SK-MEL-5 (cell line): ENCODE measurements at regions not wholly inside any gene's neighbourhood (a gene's known extent, or its start where the extent isn't known, plus 50 kb on each side); places are given as distances from the start of the nearest gene placed in this dataset.

Source experiments
- DNase-seq: peaks from one replicate; pipeline ENCODE4 v3.0.0-alpha.2; 2016; ENCODE audit warnings: low read depth, low spot score
- in situ Hi-C: cut with HindIII; loops from 2 replicates; pipeline ENCODE4 v1.10.0; 2016; ENCODE audit warnings: low sequenced_read_pairs, high pct_unique_total_duplicates, low pct_unique_long_range_greater_than_20kb

DNA sequence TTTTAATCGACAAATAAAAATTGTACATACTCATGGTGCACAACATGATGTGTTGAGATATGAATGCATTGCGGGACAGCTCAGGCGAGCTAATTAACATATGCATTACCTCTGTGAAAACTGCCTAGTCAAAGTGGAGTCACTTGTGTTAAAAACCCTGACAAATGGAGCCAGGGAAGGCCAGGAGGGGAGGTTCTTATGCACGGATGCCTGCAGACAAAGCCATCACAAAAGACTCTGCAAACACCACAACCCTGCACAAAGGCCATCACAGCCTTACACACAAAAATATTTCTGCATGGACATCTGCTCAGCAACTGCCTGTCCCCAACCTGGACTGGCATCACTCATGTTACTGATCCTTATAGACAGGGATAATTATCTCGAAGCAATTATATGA lies 204.4 kb upstream of the AJAP1 start:
- in situ Hi-C loops, result no loop called here
- no peak for DNase-seq

GRCh38 chr1:4452701-4453100 lies 201.7 kb upstream of the AJAP1 start:
- DNase-seq, result no peak
- in situ Hi-C loops, result no loop called here

DNA sequence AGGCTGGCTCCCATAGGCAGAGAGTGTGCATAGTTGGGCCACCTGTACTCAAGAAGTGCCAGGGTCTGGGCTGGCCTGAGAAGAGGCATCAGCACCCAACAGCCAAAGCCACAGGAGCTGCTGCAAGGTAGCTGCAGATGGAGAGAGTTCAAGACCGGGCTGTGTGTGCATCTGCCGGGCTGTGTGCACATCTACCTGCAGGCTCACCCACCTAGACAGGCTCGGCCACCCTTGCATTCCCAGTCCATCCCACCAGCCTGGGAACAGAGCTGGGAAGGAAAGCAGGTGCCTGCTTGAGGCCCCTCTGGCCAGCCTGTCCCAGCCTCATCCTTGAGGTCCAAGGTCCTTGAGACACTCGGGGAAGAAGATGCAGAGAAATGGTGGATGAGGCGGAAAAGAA lies 194.4 kb upstream of the AJAP1 start:
- no peak for DNase-seq
- in situ Hi-C loops, result no loop called here

DNA sequence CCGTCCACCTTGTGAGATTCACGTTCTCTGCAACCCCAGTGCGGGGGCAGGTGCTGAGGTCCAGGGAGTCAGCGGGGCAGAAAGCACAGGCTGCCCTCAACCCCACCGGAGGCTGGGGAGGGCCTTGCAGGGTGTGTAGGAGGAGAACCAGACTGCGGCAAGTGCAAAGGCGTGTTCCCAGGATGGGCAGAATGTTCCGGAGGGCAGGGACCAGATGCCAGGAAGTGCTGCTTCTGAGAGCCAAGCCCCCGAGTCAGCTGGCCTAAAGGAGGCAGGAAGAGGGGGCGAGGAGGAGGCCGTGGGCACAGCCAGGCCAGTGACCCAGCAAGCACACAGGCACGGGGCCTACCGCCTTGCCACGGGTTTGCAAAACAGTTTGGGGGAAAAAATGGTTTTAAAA lies 193.8 kb upstream of the AJAP1 start:
- no peak for DNase-seq
- in situ Hi-C loops, result no loop called here

- in situ Hi-C loops, result no loop called here
Observed at GRCh38 chr1:4461726-4462290, 192.6 kb upstream of the AJAP1 start.

DNA sequence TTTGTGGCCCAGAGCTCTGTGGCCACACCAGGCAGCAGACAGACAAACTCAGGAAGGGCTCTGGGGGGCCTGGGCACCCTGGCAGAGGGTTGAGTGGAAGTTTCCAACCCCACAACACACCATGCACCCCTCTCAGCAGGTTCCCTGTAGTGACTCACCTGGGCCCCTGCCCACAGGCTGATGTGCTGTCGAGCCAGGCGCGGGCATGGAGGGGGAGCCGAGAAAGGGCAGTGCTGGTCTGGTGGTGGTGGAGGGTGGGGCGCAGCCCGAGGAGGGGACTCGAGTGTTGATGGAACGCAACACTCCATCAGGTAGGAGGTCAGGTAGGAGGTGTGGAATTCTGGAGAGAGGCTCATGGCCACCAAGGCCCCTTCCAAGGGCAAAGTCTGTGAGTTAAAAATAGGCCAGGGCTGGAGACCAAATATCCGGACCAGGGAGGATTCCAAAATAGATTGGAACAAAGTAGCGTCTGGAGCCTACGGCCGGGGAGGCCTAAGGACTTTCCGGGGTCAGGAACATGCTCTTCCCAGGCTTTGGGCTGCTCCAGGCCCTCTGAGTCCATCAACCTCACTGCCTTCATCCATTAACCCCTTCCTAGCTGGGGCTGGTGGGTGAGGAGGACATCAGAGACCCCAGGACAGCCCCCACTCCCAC lies 191.5 kb upstream of the AJAP1 start:
- no peak for DNase-seq
- in situ Hi-C loops, result no loop called here

More at GRCh38 chr1:4461726-4462290, 192.6 kb upstream of the AJAP1 start:
- no peak for DNase-seq

DNA sequence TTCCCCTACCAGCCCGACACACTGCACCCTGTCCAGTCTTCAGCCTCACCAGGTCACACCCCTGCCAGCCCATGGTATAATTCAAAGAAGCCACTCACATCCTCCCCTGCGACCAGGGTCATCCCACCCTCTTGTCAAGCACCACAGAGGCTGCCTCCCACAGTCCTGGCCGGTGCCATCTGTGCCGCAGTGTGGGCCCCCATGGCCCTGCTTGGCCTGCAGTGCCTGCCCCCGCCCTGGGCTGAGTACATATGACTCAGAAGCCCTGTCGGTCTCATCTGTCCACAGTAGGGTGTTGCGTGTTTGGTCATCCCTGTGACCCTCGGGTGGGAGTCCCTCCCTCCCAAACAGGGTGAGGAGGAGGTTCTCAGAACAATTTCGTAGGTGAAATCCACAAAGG lies 190.8 kb upstream of the AJAP1 start:
- no peak for DNase-seq
- in situ Hi-C loops, result no loop called here

DNA sequence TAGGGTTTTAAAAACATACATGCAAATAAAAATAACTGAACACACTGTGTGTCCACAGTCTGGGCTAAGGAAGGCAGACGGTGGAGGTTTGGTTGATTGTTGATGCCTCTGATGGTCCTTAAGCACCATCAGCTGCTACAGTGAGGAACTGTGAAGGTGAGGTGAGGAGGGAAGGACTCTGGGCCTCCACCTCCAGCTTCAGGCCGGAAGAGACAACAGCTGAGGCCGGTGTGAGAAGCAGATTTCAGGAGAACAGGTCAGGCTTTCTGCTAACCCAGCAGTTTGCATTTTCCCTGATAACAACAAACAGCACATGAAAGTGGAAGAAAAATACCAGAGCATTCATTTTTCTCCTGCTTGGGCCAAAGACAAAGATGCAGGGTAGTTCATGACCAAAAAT lies 189.9 kb upstream of the AJAP1 start:
- in situ Hi-C loops, result no loop called here
- no peak for DNase-seq

GRCh38 chr1:4467241-4467640 lies 187.2 kb upstream of the AJAP1 start:
- DNase-seq, result no peak
- in situ Hi-C loops, result no loop called here

GRCh38 chr1:4468386-4468785 lies 186.0 kb upstream of the AJAP1 start:
- no peak for DNase-seq
- in situ Hi-C loops, result no loop called here

DNA sequence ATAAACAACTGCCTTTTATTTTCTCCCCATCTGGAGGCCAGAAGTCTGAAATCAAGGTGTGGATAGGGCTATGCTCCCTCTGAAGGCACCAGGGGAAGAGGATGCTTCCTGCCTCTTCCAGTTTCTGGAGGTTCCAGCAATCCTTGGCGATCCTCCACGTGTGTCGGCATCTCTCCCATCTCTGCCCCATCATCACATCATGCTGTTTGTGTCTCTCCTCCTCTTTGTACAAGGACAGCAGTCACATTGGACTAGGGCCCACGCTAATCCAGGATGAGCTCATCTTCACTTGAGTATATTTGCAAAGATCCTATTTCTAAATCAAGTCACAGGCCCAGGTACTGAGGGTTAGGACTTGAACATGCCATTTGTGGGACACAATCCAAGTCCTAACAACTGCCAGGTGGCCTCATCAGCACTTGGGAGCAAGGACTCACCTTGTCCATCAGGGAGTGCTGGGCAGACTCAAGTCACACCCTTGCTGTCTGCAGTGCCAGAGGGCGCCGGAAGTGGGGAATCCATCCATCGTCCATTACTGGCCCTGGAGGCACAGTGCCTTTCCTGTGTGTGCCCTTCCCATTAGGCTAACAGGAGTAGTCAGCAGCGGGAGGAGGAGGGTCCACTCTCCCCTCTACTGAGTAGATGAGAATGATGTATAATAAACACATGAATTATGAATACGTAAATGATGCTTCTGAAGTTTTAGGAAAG lies 185.4 kb upstream of the AJAP1 start:
- no peak for DNase-seq
- in situ Hi-C loops, result no loop called here

DNA sequence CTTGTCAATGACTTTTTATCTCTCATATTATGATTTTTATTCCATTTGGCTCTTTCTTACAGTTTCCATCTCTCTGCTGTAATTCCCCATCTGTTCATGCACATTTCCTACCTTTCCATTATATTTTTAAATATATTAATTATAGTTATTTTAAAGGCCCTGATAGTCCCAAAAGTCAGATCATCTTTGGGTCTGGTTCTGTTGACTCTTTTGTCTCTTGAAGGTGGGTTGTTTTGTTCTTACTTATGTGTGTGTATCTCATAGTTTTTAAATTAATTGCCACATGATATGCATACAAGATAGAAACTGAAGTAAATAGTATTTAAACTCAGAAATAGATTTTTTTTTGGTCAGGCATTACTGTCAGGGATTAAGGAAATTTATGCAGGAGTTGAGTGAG lies 178.0 kb upstream of the AJAP1 start:
- DNase-seq, result no peak
- in situ Hi-C loops, result no loop called here

DNA sequence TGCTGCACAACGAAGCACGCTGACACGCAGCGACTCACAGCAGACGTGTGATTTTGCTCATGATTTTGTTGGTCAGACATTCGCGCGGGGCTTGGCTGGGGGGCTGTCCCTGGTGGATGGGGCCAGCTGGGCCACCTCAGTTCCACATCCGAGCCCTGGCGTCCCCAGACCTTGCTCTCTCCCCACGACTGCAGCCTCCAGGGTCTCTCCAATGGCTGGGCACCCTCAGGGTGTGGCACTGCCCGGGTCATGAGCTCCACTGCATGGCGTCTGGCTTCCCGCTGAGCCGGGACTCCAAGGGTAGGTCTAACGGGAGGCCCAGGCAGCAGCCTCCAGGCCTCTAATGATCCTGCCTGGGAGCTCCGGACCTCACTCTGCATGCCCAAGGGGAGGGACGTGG lies 173.0 kb upstream of the AJAP1 start:
- in situ Hi-C loops, result no loop called here
- no peak for DNase-seq

DNA sequence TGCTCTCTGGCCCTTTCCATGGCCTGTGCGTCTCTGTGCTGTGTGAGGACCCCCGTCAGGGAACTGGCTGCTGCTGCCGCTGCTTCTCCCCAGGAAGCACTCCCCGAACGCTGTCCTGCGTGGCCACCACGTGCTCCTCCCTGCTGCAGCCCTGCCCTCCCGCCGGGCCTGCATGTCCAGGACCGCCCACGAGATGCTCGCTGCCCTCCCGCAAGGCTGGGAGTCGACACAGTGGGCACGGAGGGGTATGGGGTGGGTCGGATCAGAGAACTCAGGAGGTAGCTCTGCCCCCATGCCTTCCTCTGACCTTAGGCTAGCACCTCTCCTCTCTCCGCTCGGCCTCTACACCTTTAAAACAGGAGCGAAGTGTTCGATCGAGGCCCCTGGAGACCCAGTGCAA lies 171.9 kb upstream of the AJAP1 start:
- in situ Hi-C loops, result no loop called here
- DNase-seq, result no peak

- in situ Hi-C loops, result no loop called here
- no peak for DNase-seq
Observed at GRCh38 chr1:4483021-4483625, 171.3 kb upstream of the AJAP1 start.

DNA sequence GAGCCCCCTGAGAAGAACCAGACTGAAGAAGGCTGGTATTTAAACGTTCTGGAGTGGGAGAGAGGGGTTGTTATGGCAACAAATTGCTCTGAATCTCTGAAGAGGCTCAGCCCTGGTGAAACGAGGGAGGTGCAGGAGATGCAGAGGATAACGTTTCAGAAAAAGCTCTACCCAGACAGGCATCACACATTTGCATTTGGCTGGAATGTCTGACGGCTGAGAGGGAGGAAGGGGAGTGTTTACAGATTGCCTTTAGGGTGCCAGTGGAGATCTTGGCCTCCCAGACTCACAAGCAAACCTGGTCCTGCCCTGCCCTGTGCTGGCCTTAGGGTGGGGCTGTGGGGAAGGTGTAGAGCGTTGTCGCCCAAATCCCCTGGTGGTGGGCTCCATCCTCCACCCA lies 169.0 kb upstream of the AJAP1 start:
- in situ Hi-C loops, result no loop called here
- no peak for DNase-seq

GRCh38 chr1:4485878-4486277 lies 168.5 kb upstream of the AJAP1 start:
- no peak for DNase-seq
- in situ Hi-C loops, result no loop called here

DNA sequence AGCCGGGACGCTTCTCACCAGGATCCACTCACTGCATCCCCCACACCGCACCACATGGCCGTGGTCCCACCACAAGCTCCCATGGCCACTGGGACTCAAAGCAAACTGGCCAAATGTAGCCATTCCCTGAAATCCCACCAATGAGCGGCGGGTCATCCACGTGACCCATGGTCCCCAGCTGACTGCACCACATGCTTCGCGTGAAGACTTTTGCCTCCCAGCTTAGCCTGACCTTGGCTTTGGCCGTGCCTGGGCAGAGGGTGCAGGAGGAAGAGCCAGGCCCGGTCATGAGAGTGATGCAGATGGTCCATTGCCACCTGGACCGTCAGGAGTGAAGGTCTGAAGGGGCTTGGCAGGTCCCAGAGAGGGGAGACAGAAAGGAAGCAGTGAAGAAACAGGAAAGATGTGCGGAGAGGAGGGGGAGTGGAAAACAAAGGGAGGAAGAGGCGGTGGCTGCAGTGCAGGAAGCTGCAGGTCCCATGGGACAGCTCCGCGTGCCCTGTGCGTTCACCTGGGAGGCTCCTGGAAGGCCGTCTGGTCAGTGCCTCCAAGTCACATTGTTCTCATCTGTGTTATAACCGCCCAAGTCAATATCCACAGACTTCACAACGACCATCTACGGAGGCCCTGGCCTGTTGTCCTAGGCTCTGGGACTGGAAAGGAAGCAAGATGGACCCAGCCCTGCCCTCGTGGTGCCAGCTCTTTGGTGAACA lies 167.8 kb upstream of the AJAP1 start:
- DNase-seq, result no peak
- in situ Hi-C loops, result no loop called here
